GM12891 (cell line): ENCODE measurements at regions not wholly inside any gene's neighbourhood (a gene's known extent, or its start where the extent isn't known, plus 50 kb on each side); places are given as distances from the start of the nearest gene placed in this dataset.

Experiments used
- POLR2A ChIP-seq: IDR thresholded peaks from 2 replicates; pipeline ENCODE4 v1.6.1; 2011; ENCODE audit warnings: low read depth, low read length, control low read depth
- POLR2AphosphoS5 ChIP-seq: IDR thresholded peaks from 2 replicates; pipeline ENCODE4 v1.6.1; 2011; ENCODE audit warnings: low read depth, low read length, control low read depth
- POU2F2 ChIP-seq: IDR thresholded peaks from 2 replicates; pipeline ENCODE4 v1.6.1; 2011; ENCODE audit warnings: low read depth, mild to moderate bottlenecking, control low read depth, low read length, moderate library complexity
- SPI1 ChIP-seq: IDR thresholded peaks from 2 replicates; pipeline ENCODE4 v1.6.1; 2011; ENCODE audit warnings: low read depth, low read length, control low read depth
- TAF1 ChIP-seq: IDR thresholded peaks from 2 replicates; pipeline ENCODE4 v1.6.1; 2011; ENCODE audit warnings: low read depth, low read length, control low read depth

DNA sequence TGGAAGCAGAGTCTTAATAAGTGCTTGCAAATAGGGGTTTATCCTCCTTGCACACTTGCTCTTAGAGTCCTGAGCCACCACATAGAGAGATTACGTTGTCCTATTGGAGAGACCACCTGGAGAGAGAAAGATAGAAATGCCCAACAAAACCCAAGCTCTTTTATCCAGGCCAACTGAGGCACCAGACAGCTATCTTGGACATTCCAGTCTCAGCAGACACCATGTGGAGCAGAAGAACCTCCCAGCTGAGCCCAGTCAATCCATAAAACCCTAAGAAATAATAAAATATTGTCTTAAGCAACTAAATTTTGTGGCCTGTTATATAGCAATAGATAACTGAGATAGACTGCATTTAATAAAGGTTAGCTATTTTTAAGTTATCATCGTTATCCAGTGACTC is 105.7 kb upstream of the PFN2 start:
- TF ChIP-seq POU2F2 (no peak), POLR2A (no peak), POLR2AphosphoS5 (no peak), TAF1 (no peak), SPI1 (no peak)
